Amniotic epithelial cell (primary cell): ENCODE measurements at regions not wholly inside any gene's neighbourhood (a gene's known extent, or its start where the extent isn't known, plus 50 kb on each side); places are given as distances from the start of the nearest gene placed in this dataset.
A peak's percentile ranks its signal among the peaks of the same experiment; 100 is the strongest.

Experiments used
- DNase-seq: peaks from one replicate; pipeline ENCODE4 v3.0.0-alpha.2; 2010; ENCODE audit warnings: low read depth

DNA sequence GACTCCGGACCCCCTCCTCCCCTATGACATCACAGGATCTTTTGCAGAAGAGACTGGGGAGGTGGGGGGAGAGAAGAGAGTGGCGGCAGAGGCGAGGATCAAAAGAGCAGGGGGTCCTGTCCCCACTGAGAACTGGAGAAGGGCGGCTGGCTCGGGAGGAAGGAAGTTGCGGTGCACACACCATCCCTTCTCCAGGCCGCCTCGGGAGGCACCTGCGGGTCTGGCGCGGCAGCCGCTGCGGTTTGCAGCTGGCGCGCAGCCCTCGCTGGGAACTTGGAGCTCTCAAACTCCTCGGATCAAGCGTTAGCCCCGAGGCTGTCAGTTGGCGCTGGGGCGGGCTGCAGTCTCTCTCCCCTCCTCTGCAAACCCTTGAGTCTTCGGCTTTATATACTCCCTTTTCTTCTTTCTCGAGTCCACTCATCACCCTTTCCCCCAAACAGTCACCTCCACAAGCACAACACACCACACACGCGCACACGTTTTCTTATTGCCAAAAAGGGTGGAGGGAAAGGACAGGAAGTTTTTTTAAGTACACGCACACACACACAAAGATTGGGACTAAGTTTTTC, 180.7 kb downstream of the TBXT start:
- DNase-seq = peak; percentile 39

GRCh38 chr6:165986311-165986913, 181.2 kb downstream of the TBXT start:
- peak; percentile 39 for DNase-seq

GRCh38 chr6:165985806-165986299, 181.8 kb downstream of the TBXT start:
- DNase-seq = peak; percentile 52

DNA sequence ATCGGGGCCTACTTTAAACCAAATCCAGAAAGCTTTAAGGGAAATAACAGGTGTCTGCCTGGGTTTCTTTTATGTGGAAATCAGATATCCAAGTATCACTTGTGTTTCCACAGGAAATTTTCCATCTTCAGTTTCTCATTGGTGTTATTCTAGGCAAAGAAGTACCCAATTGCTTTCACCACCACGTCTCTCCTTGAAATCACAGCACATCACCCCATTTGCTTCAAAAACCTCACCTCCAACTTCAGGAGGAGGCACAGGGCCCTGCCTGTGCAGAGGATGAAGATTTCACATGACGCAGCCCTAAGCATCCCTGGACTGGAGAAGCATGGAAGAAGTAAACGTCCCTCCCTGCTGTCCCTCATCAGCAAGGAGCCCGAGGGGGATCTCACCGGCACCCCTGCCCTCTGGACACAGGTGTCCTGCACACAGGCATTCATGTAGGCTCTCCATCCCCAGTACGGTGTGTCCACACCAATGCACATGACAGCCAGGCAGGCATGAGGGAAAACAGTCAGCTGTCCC, 182.3 kb downstream of the TBXT start:
- DNase-seq = no peak

GRCh38 chr6:165984729-165985275, 182.8 kb downstream of the TBXT start:
- DNase-seq = no peak

DNA sequence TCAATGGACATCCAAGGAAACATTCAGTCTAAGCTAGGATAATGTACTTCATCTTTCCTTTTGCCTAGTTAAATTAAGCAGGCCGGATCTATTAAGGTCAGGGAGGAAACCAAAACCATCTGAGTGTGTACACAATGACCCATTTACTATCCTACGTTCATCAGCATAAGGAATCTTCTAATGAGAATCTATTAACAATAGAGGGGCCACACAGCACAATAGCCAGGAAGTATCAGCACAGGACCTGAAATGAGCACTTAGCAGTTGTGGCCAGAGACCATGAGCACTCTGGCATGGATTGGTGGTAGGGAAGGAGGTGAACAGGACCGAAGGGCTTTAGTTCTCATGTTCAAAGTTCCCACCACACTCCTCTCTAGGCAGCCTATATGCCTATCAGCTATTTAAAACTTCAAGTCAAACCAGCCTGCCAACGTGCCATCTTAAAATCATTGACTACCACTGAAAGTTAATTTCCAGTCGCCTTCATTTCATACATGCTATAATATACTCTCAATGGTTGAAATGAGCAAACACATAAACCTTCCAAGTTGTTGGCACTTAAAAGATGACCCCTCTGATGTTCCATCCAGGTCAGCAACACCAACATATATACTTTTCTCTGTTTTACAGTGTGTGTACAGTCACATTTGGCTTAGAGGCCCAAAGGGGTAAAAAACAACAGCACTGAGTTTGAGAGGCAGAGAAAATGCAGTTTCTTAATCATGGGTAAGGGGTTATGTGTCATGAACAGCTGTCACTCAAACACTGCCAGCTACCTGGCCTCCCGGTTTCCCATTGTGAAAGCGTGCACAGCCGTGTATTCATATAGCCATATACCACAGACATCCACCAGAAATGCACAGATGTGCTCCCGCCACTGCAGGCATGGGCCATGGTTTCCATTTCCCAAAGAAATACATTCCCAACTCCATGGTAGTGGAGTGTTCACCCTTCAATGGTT, 184.3 kb downstream of the TBXT start:
- no peak for DNase-seq

DNA sequence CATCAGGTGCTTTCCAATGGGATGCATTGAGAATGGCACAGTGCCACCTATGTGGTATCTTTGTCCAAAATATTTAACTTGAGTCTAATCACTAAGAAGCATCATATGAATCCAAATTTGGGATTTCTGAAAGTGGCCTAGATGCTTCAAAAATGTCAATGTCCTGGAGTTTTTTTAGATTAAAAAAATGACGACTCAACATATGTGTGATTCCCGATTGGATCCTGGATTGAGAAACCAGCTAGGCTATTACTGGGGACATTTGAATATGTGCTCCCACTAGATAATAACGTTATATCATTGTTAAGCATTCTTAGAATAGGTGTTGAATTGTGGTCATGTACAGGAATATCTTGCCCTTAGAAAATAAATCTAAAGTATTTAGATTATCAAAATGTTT, 189.2 kb downstream of the TBXT start:
- DNase-seq = no peak

- no peak for DNase-seq
These were observed 191.0 kb downstream of the TBXT start for GRCh38 chr6:165976684-165977083.

DNA sequence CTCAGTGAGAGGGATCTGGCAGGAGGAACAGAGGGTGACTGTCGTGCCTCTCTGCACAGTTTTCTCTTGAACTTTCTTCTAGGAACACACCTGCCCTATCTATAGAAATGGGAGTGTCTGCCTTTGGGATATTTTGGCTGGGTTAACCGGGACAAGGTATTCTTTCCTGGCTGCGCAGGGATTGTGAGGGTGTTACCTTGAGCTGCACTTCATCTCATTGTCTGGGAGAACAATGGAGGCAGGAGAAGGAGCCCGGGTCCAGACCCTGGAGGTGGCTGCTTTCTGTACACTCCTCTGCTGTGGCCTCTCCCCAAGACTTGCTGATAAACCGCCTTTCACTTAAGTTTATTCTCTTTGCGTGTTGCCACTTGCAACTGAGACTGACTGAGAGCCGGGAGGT, 192.8 kb downstream of the TBXT start:
- no peak for DNase-seq

DNA sequence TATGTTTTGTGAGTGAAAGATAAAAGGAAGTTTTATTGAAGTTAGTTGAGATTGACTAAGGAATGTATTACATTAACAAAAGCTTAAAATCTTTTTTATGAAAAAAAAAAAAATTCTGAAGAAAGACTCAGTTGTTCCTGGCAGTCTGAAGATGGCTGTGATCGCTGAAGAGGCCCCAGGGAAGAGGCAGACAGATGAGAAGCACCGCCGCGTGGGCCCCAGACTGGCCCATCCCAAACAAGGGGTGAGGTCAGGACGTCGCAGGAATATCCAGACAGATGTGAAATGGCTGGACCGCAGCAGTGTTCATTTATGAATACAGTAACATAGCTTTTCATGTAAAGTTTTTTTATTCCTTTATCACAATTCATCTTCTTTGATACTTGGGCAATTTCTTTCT, 194.2 kb downstream of the TBXT start:
- DNase-seq = no peak

GRCh38 chr6:165972139-165972802, 195.4 kb downstream of the TBXT start:
- DNase-seq = no peak

- peak; percentile 29 for DNase-seq
These were observed 196.4 kb downstream of the TBXT start for GRCh38 chr6:165971202-165971601.

GRCh38 chr6:165970001-165970400, 197.7 kb downstream of the TBXT start:
- no peak for DNase-seq

- DNase-seq = no peak
These were observed 198.5 kb downstream of the TBXT start for GRCh38 chr6:165969184-165969583.

DNA sequence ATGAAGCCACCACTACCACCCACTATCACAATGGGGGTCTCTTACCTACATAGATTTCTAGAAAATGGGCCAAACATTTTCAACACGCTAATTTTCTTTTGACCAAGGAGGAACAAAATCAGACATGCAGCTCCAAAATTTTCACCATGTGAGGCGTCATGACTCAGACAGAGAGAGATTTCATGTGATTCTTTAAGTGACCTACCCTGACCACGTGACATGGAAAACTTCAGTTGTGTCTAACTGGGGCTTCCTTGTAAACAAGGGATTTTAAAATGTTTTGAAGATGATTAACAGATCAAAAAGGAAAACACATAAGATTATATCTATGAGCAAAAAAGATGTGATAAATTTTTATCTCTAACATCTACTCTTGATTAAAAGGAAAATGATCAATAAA, 199.2 kb downstream of the TBXT start:
- no peak for DNase-seq

- peak; percentile 40 for DNase-seq
These were observed 199.7 kb downstream of the TBXT start for GRCh38 chr6:165967810-165968407.

- no peak for DNase-seq
These were observed 203.9 kb downstream of the TBXT start for GRCh38 chr6:165963750-165964149.

GRCh38 chr6:165962366-165962765, 205.3 kb downstream of the TBXT start:
- peak; percentile 55 for DNase-seq

- DNase-seq = peak; percentile 25
These were observed 206.4 kb downstream of the TBXT start for GRCh38 chr6:165961233-165961632.

DNA sequence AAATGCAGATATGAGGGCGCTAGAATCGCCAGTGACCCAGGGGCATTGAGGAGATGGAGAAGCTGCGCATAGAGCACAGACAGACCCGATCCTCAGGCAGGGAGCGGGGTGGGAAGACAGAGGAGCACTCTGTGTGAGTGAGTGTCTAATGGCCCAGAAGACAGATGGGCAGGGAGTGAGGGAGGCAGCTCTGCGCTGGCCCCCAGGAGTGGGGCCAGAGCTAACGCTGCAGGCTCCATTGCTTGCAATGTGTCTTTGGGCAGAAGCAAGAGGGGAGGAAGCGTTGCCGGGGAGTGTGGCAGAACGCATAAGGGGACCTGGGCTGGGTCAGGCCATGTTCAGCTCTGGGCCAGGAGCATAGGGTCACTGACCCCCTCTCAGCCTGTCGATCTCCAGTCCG, 207.0 kb downstream of the TBXT start:
- DNase-seq = no peak

DNA sequence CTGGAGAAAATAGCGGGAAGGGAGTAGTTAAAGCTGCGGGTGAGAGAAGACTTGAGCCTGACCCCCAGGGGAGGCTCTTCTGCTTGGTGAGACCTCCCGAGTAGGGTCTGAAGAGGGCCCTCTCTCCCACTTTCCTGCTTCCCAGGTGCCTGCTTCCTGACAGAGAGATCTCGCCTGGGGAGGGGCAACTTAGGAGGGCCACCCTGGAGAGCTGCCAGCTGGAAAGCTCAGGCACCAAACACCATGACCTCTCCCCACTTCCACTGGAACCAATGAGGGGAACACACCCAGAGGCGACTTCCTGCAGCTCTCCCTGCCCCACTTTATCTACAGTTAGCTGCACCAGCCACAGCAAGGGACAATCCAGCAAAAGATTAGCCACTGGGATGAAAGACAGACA, 208.0 kb downstream of the TBXT start:
- DNase-seq = no peak
